GM18868 (cell line): ENCODE measurements at regions not wholly inside any gene's neighbourhood (a gene's known extent, or its start where the extent isn't known, plus 50 kb on each side); places are given as distances from the start of the nearest gene placed in this dataset.
"Not testable (repeated sequence)": the region's sequence is repeated elsewhere in the genome, so short reads cannot be mapped to it uniquely, and the experiment has no call there.

Experiments used
- ATAC-seq: cut with Tn5 transposase; IDR thresholded peaks from one replicate; pipeline ENCODE4 v1.9.1; 2021; ENCODE audit warnings: mild to moderate bottlenecking, moderate library complexity; ENCODE audit not compliant: unreplicated experiment

DNA sequence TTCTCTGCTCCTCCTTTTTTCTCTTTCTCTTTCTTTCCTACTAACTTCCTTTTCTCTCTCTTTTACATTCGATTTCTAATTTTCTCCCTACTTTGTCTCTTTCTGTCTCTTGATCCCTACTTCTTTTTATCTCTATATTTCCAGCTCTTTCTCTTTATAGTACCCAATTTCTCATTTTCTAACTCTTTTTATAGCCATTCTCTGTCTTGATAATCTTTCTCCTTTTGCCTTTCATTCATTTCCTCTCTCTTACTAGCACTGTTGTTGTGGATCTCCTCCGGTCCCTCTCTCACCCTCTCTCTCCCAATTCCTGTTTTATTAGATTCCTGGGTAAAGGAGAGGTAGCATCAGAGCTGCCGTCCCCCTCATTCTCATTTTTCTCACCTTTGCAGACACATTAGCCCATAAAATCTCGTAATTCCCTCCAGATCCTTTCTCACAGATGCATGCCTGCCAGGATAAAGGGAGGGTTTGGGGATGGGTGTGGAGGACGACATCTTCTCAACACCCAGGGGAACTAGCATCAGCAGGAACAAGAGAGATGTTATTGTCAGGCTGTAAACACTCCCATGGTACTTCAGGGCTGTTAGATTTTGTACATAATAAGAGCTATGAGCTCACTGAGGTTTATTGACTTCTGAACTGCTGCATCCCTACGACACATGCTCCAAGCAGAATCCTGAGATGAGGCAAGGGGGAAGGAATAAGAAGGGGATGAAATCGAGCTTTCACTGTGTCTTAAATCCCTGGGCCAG is 159.0 kb upstream of the GALNT2 start:
- no peak for ATAC-seq

- ATAC-seq, result no peak
These were observed 158.3 kb upstream of the GALNT2 start for GRCh38 chr1:229908689-229909088.

GRCh38 chr1:229913489-229913888 is 153.5 kb upstream of the GALNT2 start:
- no peak for ATAC-seq

GRCh38 chr1:229919488-229919887 is 147.6 kb upstream of the GALNT2 start:
- not testable (repeated sequence) for ATAC-seq

DNA sequence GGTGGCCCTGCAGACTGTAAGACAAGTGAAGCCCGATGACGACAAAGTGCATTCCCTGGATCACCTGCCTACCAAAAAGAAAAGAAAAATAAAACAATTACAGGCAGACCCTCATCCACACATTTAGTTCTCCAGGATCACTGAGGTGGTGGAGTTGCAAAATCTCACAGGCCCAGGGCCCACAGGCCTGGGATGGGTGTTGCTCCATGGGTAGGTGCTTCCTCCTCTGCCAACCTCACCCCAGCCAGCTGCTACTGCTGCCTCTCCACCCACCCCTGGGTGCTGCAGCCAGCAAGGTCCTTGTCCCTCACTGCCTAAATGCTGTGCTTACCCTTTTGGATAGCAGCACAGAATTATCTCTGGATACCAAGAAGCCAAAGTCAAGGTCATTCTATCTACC is 146.4 kb upstream of the GALNT2 start:
- no peak for ATAC-seq

DNA sequence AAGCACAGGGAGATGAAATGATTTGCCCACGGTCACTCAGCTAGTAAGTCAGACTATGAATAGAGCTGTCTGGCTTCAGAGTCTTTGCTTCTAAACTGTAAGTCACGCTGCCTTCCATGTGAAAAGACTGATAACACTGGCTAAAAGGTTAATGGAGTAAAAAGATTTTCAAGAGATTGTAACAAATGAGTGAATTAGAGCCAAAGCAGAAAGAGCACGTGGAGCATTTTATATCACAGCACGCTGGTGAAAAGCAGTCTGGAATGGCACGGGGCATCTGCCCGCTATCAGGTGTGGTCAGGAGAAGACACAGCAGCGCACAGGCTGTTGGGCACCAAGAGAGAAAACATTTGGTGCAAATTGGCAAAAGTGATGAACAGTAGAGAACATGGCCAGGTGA is 144.8 kb upstream of the GALNT2 start:
- ATAC-seq, result no peak

GRCh38 chr1:229924639-229925038 is 142.4 kb upstream of the GALNT2 start:
- no peak for ATAC-seq

- ATAC-seq, result no peak
These were observed 138.3 kb upstream of the GALNT2 start for GRCh38 chr1:229928767-229929166.

- not testable (repeated sequence) for ATAC-seq
These were observed 135.3 kb upstream of the GALNT2 start for GRCh38 chr1:229931751-229932150.

DNA sequence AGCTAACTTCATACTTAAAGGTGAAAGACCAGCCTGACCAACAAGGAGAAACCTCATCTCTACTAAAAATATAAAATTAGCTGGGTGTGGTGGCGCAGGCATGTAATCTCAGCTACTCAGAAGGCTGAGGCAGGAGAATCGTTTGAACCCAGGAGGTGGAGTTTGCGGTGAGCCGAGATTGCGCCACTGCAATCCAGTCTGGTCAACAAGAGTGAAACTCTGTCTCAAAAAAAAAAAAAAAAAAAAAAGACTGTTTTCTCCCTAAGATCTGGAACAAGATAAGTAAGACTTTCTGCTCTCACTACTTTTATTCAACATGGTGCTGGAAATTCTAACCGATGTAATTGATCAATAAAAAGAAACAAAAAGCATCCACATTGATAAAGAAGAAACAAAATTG is 131.9 kb upstream of the GALNT2 start:
- not testable (repeated sequence) for ATAC-seq

GRCh38 chr1:229938551-229938950 is 128.5 kb upstream of the GALNT2 start:
- no peak for ATAC-seq

DNA sequence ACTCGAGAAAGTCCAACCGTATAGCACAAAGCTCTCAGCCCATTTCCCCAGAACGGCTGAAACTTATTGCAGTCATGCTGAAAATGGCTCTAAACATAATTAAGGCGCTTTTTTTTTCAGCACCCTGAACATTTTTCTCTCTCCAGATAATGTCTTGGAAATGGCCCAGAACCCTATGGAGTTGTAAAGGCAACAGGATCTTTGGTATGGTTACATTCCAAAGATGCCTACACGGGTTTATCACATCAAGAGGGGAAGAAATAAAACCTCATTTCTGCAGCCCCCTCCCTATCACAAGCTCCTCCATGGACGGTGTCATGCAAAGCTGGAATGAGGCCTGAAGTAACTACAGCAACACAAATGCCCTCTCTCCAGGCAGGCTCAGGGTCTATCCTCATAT is 126.4 kb upstream of the GALNT2 start:
- ATAC-seq, result no peak

GRCh38 chr1:229941160-229941559 is 125.9 kb upstream of the GALNT2 start:
- ATAC-seq, result no peak

DNA sequence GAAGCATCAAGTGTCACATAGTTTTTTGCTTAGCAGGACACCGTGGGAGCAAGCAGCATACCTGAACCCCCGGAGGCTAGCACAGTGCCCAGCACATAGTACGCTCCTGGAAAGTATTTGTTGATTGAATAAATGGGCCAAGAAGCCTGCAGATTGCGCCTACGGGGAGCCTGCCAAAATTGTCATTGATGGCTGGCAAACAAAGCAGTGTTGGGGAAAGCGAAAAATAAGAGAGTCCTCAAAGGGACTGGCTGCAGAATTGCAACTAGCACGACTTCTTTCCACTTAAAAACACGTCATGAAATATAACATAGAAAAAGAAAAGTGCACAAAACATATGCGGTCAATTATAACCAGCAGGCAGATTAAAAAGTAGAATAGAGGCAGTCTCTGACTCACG is 125.2 kb upstream of the GALNT2 start:
- ATAC-seq, result no peak

DNA sequence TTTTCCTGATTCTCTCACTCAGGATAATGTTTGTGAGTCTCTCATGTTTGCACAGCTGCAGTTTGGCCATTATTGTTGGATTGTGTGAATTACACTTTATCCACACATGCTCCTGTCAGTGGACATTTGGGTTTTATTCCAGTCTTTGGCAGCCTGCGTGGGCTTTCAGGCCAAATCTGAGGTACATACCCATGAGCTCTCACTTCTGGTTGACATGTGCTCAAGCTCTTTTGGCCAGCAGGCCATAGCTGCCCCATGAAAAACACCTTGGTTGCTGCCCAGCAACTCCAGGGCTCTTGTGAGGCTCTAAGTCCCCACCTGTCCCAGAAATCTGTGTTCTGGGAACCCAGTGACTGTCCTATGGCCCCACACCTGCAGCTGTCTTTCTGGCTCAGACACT is 124.5 kb upstream of the GALNT2 start:
- no peak for ATAC-seq

DNA sequence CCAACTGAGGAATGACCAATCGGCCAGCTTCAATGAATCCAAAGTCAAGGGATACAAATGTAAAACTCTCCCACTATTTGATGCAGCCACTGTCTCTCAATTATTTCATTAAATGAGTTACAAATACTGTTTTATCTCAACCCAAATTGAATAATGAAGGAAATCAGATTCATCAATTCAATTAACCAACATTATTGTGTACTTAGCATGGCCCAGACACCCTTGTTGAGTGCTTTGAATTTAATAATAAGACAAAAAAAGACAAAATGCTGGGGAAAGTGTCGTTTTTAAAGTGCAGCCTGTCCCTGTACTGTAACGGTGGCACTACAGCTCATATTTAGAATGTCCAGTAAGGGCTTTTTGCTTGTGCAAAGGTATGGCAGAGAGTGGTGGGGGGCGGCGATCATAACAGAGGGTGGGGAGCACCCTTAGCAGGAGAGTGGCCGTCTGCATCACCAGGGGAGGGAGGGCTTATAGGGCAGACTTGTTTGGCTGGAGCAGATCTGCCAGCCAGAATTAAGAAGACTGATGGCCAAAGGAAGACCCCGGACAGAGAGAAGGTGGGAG is 123.8 kb upstream of the GALNT2 start:
- ATAC-seq, result no peak

DNA sequence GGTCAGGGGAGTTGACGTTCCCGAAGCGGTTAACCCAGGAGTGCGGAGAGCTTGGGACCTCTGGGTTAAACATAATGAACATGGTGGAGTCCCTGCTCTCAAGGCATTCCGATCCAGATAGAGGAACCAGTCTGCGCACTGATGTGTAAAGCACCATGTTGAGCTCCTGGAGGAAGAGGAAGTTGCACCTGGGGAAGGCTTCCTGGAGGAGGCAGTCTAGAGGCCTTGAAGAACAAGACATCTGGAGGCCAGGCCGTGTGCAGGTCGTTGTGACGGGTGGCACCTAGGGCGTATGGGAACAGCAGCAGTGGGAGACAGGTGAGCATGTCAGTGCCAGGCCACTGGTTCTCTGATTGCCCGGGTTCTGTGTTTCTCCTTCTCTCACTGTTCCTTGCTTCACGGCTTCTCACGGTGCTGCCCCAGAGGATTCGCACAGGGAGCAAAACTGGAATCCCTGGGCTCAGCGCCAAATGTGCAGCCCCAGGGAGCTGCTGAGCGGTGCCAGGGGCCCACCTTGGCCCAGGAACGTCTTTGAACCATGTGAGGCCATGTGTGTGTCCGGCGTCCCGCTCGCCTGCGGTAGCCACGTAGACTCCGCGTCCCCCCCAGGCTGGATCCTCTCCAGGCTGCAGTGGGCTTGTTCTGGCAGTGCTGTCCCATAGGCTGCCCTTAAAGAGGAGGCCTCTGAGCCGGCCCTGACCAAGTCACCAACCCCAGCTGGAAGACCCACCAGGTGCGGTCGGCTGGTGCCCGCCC is 122.9 kb upstream of the GALNT2 start:
- no peak for ATAC-seq

DNA sequence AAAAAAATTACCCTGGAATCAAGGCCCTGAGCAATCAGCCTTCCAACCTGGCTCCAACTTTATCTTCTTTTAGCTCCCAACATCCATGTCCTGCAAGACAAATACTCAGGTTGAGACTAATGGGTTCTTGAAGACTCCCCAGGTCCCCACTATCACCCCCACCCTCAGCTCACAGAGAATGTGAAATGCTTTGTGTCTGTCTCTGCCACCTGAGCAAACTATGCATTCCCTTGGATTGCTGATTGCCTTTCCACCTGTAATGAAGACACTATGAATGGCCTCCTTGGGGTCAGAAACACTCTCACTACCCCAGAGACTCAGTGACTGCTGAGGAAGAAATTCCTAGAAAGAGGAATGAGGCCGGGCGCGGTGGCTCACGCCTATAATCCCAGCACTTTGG is 121.2 kb upstream of the GALNT2 start:
- ATAC-seq, result no peak

DNA sequence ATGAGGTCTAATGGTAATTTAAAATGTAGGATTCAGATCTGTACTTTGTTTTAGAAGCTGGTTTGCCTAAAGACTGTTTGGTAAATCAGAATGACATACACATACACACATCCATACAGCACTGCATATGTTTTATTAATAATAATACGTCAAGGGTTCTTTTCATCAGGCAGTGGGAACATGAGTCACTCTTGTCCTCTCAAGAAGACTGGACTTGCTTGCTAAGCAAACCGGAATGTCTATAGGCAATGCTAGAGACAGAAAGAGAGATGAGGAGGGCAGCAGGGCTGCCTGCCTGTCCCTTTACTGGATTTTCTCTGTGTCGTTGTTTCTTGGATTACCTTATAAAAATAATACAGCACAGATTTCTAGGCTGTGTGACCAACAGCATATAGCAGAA is 119.1 kb upstream of the GALNT2 start:
- ATAC-seq, result no peak

DNA sequence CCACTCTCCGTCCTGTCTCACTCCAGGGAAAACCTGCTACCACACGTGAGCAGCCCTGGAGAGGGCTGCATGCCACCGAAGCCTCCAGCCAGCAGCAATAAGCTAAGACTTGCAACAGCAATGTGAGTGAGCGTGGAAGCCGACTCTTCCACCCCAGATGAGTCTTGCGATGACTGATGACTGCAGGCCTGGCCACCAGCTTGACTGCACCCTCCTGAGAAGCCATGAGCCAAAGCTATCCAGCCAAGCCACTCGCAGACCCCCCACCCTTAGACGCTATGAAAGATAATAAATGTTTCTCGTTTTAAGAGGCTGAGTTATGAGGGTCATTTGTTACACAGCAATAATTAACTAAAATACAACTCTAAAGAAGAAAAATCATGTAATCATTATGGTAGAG is 118.6 kb upstream of the GALNT2 start:
- ATAC-seq, result no peak

DNA sequence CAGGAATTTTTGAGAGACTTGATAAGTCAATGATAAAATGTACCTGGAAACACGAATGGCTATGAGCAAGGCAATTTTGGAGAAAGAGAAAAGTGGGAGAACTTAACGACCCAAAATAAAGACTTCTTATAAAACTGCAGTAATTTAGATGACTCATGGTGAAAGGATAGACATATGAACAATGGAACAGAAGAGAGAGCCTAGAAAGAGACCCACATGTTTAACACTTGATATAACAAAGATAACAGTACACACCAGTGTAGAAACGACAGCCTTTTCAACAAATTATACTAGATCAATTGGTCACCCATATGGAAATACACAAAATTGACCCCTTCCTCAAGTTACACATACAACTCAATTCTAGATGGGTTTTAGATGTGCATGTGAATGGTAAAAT is 117.5 kb upstream of the GALNT2 start:
- no peak for ATAC-seq

GRCh38 chr1:229950020-229950419 is 117.0 kb upstream of the GALNT2 start:
- ATAC-seq, result no peak
